ENCODE measurements at regions not wholly inside any gene's neighbourhood (a gene's known extent, or its start where the extent isn't known, plus 50 kb on each side); places are given as distances from the start of the nearest gene placed in this dataset.

DNA sequence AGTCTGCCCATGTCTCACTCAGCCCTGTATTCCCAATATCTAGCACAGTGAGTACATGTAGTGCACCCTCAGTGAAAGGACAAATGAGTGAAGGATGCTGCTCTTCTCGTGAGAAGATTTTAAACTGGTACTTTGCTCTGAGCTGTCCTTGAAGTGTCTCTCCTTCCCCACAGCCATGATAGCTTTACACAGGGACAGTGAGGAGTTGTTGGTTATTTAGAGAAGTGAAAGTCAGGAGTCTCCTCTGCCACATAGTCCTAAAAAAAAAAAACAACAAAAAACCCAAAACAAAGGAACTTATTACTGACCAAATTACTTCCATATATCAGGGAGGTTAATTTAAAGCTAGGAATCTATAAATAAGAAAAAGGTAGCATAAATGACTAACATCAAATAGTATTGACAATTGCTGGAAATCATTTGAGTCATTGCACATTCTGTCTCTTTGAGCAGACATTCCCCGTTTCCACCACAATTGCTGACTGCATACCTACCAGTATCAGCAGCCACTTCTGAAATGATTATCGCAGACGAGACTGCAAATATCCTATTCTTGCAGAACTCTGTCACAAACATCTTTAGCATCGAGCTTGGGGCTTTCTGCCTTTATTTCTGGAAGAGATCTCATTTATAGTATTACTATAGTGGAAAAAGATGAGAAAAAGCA, 202.1 kb downstream of the PTEN start:
- H3K9me2 ChIP-seq (replicated peaks; ENCODE audit: insufficient read depth, low read length), result no peaks in the 10 kb centered on the region
- H3K4me3 ChIP-seq (ENCODE audit: insufficient read depth, low read length, poor library complexity, severe bottlenecking), result no peak overlapping the region
- H3K9me3 ChIP-seq (ENCODE audit: insufficient read depth, low read length), result no peaks in the 10 kb centered on the region
- no peak overlapping the region for H3K27ac ChIP-seq (ENCODE audit: low read depth, low read length)
- H4K20me1 ChIP-seq (ENCODE audit: low read depth, low read length), result no peaks in the 10 kb centered on the region
- H2AFZ ChIP-seq (ENCODE audit: low read depth, low read length, severe bottlenecking), result no peak overlapping the region
- TF ChIP-seq CTCF (IDR thresholded peaks at IDR 0.05; ENCODE audit: insufficient read depth, low read length, poor library complexity, severe bottlenecking) (no peak), EZH2phosphoT487 (conservative IDR thresholded peaks at IDR 0.05; ENCODE audit: low read length) (no peak)
- H3K36me3 ChIP-seq (ENCODE audit: low read length), result no peaks in the 10 kb centered on the region
- H3K27me3 ChIP-seq (ENCODE audit: low read length), result no peaks in the 10 kb centered on the region
- H3K79me2 ChIP-seq (ENCODE audit: insufficient read depth, low read length), result no peaks in the 10 kb centered on the region
- no peak overlapping the region for H3K9ac ChIP-seq (ENCODE audit: low read length)
- H3F3A ChIP-seq (ENCODE audit: insufficient read depth), result peaks cover 17% of the 10 kb centered on the region
- H3K4me2 ChIP-seq (ENCODE audit: low read depth, low read length, poor library complexity, severe bottlenecking), result no peak overlapping the region

GRCh38 chr10:88066319-88066718, 202.9 kb downstream of the PTEN start:
- H3K9me2 ChIP-seq (replicated peaks; ENCODE audit: insufficient read depth, low read length), result no peaks in the 10 kb centered on the region
- H3K27ac ChIP-seq (ENCODE audit: low read depth, low read length), result peak overlapping the region; percentile 85; the same call in 1 of the 2 replicates
- H3K79me2 ChIP-seq (ENCODE audit: insufficient read depth, low read length), result no peaks in the 10 kb centered on the region
- peaks cover 17% of the 10 kb centered on the region for H3F3A ChIP-seq (ENCODE audit: insufficient read depth)
- no peaks in the 10 kb centered on the region for H3K36me3 ChIP-seq (ENCODE audit: low read length)
- H4K20me1 ChIP-seq (ENCODE audit: low read depth, low read length), result no peaks in the 10 kb centered on the region
- no peak for TF ChIP-seq EZH2phosphoT487 (conservative IDR thresholded peaks at IDR 0.05; ENCODE audit: low read length)
- TF ChIP-seq CTCF (IDR thresholded peaks at IDR 0.05; ENCODE audit: insufficient read depth, low read length, poor library complexity, severe bottlenecking), result no peak
- peak overlapping the region; percentile 50 for H3K4me2 ChIP-seq (ENCODE audit: low read depth, low read length, poor library complexity, severe bottlenecking)
- no peak overlapping the region for H3K4me3 ChIP-seq (ENCODE audit: insufficient read depth, low read length, poor library complexity, severe bottlenecking)
- no peaks in the 10 kb centered on the region for H3K9me3 ChIP-seq (ENCODE audit: insufficient read depth, low read length)
- H2AFZ ChIP-seq (ENCODE audit: low read depth, low read length, severe bottlenecking), result no peak overlapping the region
- H3K27me3 ChIP-seq (ENCODE audit: low read length), result no peaks in the 10 kb centered on the region
- 0 out of 2 replicates have a peak overlapping the region, but pooled peaks have one; percentile 30 for H3K9ac ChIP-seq (ENCODE audit: low read length)

DNA sequence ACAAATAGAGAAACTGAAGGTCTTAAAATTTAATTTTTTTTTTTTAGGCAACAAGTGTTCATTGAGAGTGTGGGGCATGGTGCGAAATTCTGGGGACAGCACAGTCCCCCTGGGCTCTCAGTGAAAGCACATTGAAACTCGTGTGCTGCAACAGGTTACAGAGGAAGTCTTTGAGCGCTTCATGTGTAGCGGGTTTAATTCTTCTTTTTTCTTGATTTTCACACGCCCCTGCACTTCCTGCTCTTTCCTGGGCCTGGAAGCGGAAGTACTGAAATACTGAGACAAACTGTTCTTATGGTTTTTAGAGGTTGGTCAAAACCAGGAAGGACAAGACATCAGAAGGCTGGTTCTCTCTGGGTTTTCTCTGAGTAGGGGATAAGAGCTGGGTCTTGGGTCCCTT, 203.5 kb downstream of the PTEN start:
- H3K4me3 ChIP-seq (ENCODE audit: insufficient read depth, low read length, poor library complexity, severe bottlenecking), result no peak overlapping the region
- H3K9me3 ChIP-seq (ENCODE audit: insufficient read depth, low read length), result no peaks in the 10 kb centered on the region
- no peaks in the 10 kb centered on the region for H3K27me3 ChIP-seq (ENCODE audit: low read length)
- no peaks in the 10 kb centered on the region for H4K20me1 ChIP-seq (ENCODE audit: low read depth, low read length)
- H3K79me2 ChIP-seq (ENCODE audit: insufficient read depth, low read length), result no peaks in the 10 kb centered on the region
- peak overlapping the region; percentile 85 for H3K27ac ChIP-seq (ENCODE audit: low read depth, low read length)
- no peaks in the 10 kb centered on the region for H3K9me2 ChIP-seq (replicated peaks; ENCODE audit: insufficient read depth, low read length)
- H3K4me2 ChIP-seq (ENCODE audit: low read depth, low read length, poor library complexity, severe bottlenecking), result peak overlapping the region; percentile 50
- H2AFZ ChIP-seq (ENCODE audit: low read depth, low read length, severe bottlenecking), result peak overlapping the region; percentile 78
- H3K9ac ChIP-seq (ENCODE audit: low read length), result peak overlapping the region; percentile 30; the same call in 1 of the 2 replicates
- TF ChIP-seq EZH2phosphoT487 (conservative IDR thresholded peaks at IDR 0.05; ENCODE audit: low read length) (no peak), CTCF (IDR thresholded peaks at IDR 0.05; ENCODE audit: insufficient read depth, low read length, poor library complexity, severe bottlenecking) (no peak)
- peaks cover 17% of the 10 kb centered on the region for H3F3A ChIP-seq (ENCODE audit: insufficient read depth)
- no peaks in the 10 kb centered on the region for H3K36me3 ChIP-seq (ENCODE audit: low read length)

Measured in SU-DHL-6 (cell line).